Motor neuron (in vitro differentiated cells): ENCODE measurements at regions not wholly inside any gene's neighbourhood (a gene's known extent, or its start where the extent isn't known, plus 50 kb on each side); places are given as distances from the start of the nearest gene placed in this dataset.
"Not testable (repeated sequence)": the region's sequence is repeated elsewhere in the genome, so short reads cannot be mapped to it uniquely, and the experiment has no call there.

Experiments used
- ATAC-seq, 8 experiments: fragments of 200-7000 bp; cut with Tn5 transposase; replicated peaks in 6 of 8; 2 replicates each; pipeline ENCODE4 v1.8.0; 2021; ENCODE audit warnings: mild to moderate bottlenecking in 8 of 8, moderate library complexity in 8 of 8
- H3K27ac ChIP-seq, 2 donors: fragments of 250-450 bp; sonication (Bioruptor Pico); 2 replicates each; pipeline ENCODE4 v1.9.0; 2021; ENCODE audit warnings: antibody characterized with exemption in 2 of 2, mild to moderate bottlenecking in 2 of 2, moderate library complexity in 1 of 2
- H3K4me1 ChIP-seq, 2 donors: fragments of 250-450 bp; sonication (Bioruptor Pico); replicated peaks in 1 of 2; 2 replicates each; pipeline ENCODE4 v1.6.1; 2021; ENCODE audit warnings: antibody characterized with exemption in 2 of 2, mild to moderate bottlenecking in 2 of 2, moderate library complexity in 1 of 2
- H3K4me3 ChIP-seq, 5 donors: fragments of 250-450 bp; sonication (Bioruptor Pico); 2 replicates each; pipeline ENCODE4 v1.9.0; 2021; ENCODE audit warnings: antibody characterized with exemption in 5 of 5, mild to moderate bottlenecking in 5 of 5, moderate library complexity in 4 of 5
- WGBS, 10 experiments: fragments of 450-650 bp; shearing (Covaris generic); methylation state at CpG; one replicate each; pipeline ENCODE4 v1.0.0; 2022; 5-methylcytosine and 5-hydroxymethylcytosine counted together
- in situ Hi-C, 9 experiments: fragments of 400-800 bp; cut with MboI; loops; one replicate each; pipeline ENCODE4 v1.15.0; 2021; ENCODE audit warnings: low sequenced_read_pairs in 9 of 9, low pct_unique_long_range_greater_than_20kb in 2 of 9; ENCODE audit not compliant: unreplicated experiment in 9 of 9

DNA sequence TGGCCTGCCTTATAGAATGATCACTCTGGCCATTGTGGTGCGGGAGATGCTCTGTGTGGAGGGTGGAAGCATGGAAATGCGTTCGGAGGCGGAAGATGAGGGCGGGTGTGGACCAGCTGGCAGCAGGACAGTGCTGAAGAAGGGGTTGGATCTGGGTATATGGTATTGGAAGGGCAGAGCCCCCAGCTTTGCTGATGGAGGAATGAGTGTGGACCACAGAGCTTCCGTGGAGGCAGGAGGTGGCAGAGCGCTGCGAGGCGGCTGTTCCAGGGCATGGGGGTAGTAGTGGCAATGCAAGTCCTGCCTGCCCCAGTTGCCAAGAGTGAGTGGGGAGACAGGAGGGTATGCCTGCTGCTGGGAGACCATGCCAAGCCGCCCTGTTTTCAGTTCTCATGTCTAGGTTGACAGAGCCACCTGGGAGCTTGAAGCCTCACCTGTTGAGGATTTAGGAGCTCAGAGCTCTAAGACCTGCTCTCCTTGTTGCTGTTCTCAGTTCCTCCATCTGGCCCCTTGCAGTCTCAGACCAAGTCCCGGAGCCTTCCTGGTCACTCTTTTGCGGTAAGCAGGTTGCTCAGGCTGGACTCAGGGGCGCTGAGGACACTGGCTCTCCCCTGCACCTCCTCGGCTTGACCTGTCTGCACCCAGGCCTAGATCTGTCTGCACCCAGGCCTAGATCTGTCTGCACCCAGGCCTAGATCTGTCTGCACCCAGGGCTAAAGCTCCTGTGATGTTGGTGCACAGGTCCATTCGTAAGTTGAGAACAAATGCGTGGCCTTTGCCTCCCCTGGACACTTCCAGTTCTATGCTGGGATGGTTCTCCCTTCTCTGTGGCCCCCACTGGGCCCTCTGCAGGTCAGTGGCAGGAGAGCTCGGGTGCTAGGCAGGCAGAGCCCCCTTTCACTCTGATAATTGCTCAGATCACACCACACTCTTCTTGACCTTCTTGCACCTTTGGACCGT is 290.5 kb upstream of the HS6ST1 start:
- ATAC-seq, result no peak

DNA sequence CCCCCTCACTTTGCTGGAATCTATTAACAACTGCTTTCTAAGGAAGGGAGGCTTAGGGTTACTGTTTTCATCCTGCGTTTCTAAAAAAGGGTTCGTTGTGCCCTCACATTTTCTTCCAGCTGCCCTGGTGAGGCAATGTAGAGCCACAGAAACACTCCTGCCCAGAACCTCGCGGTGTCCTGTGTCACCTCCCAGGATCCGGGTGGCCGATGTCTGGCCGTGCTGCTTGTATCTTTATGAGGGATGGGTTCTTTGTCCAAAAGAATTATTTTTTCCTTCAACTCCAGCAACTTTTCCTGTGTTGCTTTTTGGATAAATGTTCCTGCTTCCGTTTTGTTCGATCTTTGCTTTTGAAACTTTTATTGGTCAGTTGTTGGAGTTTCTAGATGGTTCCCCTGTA is 291.8 kb upstream of the HS6ST1 start:
- in situ Hi-C loops, result no loop called here
- H3K4me3 ChIP-seq, result no peak overlapping the region
- WGBS, 10 experiments, result 86 to 100% (median 93%) methylated on average over 2 to 9 of the region's 9 CpGs
- ATAC-seq, result no peak
- peaks cover 25 to 31% of the 10 kb centered on the region in 2 donors for H3K4me1 ChIP-seq
- H3K27ac ChIP-seq, result no peak overlapping the region

More for the DNA sequence above, 290.5 kb upstream of the HS6ST1 start:
- Histone ChIP-seq H3K4me1 (peaks cover 25 to 31% of the 10 kb centered on the region in 2 donors), H3K27ac (no peak overlapping the region), H3K4me3 (no peak overlapping the region)
- in situ Hi-C loops, result no loop called here
- 62 to 100% (median 100%) methylated on average over 2 to 9 of the region's 18 CpGs; no CpG with 5 or more reads in 3 of the 10 experiments for WGBS, 10 experiments

DNA sequence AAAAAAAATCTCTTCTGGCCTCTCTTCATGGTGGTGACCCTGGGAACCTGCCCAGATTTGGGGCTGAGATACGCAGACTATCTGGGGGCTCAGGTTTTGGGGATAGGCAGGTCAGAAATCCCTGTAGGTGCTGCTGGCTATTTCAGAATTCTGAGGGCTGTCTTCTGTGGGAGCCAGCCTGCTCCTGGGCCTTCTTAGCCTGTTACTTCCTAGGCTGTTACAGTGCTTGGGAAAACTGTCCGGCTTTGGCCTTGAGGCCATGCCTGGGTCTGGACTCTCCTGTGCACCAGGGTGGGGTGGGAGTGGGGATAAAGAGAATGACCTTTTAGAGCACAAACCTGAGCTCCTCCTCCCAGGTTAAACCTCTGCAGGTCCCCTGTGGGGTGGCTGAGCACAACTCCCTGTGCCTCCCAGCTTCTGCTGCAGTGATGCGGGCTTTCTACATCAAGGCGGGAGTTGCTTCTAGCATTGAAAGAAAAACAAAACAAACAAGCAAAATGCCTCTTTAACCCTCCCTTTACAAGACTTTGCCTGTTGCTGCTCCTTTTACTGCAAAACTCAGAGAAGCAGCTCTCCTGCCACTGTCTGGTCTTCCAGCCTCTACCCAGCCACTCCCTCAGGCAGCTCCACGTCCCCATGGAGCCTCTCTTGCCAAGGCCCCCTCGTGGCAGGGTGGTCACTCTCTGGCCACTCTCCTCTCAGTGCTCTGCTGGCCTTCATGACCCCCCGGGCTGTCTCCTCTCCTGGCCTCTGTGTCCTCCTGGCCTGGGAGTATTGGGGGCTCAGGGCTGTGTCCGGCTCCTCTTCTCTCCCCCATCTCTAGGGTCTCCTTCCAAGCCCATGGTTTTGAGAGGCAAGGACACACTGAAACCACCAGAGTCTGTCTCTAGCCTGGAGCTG is 293.0 kb upstream of the HS6ST1 start:
- ATAC-seq, result peak in 1 of 8 experiments; percentile 16
- peaks cover 25 to 31% of the 10 kb centered on the region in 2 donors for H3K4me1 ChIP-seq
- in situ Hi-C loops, result no loop called here
- no peak overlapping the region for H3K4me3 ChIP-seq
- 68 to 100% (median 100%) methylated on average over 1 to 3 of the region's 8 CpGs; no CpG with 5 or more reads in 5 of the 10 experiments for WGBS, 10 experiments
- H3K27ac ChIP-seq, result no peak overlapping the region

DNA sequence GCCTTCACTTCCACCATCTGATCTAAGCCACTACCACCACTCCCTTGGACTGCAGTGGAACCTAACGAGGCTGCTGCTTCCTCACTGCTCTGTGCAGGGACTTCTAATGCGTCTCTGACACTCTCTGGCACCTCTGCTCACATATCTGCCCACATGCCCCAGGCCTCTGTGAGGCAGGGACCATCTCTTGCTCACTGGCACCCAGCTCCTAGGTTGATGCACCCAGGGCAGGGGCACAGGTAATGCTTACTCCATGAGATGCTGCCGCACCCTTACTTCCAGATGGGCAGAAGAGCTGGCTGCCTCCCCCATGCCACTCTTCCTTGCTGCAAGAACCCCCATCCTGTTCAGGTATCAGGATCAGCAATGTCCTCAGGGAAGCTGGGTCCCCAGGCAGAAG is 294.0 kb upstream of the HS6ST1 start:
- Histone ChIP-seq H3K4me1 (peaks cover 25 to 28% of the 10 kb centered on the region in 2 donors), H3K27ac (no peak overlapping the region), H3K4me3 (no peak overlapping the region)
- ATAC-seq, result peak in 2 of 8 experiments; percentile 13 to 32
- in situ Hi-C loops, result no loop called here
- WGBS, 10 experiments, result 40 to 100% (median 70%) methylated on average over 1 to 2 of the region's 3 CpGs; no CpG with 5 or more reads in 6 of the 10 experiments

DNA sequence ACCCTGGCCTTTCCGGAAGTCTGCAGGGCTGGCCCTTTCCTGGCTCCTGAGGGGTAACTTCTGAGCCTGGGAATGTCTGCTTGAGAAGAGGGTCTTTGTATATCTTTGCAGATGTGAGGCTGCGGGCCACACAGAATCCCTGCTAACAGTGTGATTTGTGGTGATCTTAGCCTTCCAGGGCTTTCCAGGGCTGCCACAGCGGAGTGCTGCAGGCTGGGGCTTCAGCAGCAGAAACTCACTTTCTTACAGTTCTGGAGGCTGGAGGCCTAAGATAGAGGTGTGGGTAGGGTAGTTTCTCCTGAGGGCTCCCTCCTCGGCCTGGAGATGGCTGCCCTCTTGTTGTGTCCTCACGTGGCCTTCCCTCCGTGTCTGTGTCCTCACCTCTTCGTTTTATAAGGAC is 294.7 kb upstream of the HS6ST1 start:
- Histone ChIP-seq H3K4me1 (peaks cover 20 to 22% of the 10 kb centered on the region in 2 donors), H3K4me3 (no peak overlapping the region), H3K27ac (peak overlapping the region in 1 of 2 donors; percentile 18)
- WGBS, 10 experiments, result 26 to 91% methylated on average over 2 to 6 of the region's 7 CpGs; no CpG with 5 or more reads in 8 of the 10 experiments
- peak in 5 of 8 experiments; percentile 34 to 63 (median 51) for ATAC-seq
- in situ Hi-C loops, result no loop called here

DNA sequence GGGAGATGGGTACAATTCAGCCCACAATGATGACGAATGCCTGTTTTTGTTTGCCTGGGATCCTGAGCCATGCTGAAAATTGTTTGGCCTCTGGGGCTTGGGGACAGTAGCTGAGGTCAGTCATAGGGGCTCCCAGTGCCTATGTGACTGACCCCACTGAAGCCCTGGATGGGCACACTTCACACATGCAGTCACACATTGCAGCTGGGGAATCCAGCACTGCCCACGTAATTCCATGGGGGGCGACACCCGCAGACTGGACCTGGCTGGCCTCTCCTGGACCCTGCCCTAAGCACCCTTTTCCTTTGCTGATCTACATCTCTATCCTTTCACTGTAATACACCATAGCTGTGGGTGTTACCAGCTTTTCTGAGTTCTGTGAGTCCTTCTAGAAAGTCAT is 295.2 kb upstream of the HS6ST1 start:
- 75 to 100% (median 90%) methylated on average over 1 to 2 of the region's 4 CpGs; no CpG with 5 or more reads in 7 of the 10 experiments for WGBS, 10 experiments
- Histone ChIP-seq H3K27ac (no peak overlapping the region), H3K4me1 (peaks cover 20 to 22% of the 10 kb centered on the region in 2 donors), H3K4me3 (no peak overlapping the region)
- in situ Hi-C loops, result no loop called here
- ATAC-seq, result no peak

DNA sequence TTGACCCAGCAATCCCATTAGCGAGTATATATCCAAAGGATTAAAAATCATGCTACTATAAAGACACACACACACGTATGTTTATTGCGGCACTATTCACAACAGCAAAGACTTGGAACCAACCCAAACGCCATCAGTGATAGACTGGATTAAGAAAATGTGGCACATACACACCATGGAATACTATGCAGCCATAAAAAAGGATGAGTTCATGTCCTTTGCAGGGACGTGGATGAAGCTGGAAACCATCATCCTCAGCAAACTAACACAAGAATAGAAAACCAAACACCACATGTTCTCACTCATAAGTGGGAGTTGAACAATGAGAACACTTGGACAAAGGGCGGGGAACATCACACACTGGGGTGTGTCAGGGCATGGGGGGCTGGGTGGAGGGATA is 296.2 kb upstream of the HS6ST1 start:
- H3K27ac ChIP-seq, in situ Hi-C loops, ATAC-seq, H3K4me3 ChIP-seq: not testable (repeated sequence)
- 67 to 100% (median 91%) methylated on average over 1 to 2 of the region's 6 CpGs; no CpG with 5 or more reads in 6 of the 10 experiments for WGBS, 10 experiments
- peaks cover 20 to 22% of the 10 kb centered on the region in 2 donors for H3K4me1 ChIP-seq

DNA sequence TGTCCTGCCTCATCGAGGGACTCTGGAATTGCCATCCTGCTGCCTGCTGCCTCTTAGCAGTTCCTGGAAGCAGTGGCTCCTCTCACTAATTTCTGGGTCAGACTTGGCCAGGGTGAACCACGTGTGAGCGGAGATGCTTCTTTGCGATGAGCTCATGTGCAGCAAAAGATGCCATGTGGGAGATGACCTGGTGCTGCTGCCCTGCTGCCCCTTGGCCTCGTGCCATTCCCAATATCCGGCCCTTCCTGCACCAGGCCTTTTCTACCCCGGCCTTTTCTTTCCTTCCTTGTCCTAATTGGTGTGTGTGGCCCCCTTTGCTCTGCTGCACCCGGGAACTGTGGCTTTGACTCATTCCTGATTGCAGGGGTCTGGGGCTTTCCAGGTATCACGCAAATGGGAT is 296.9 kb upstream of the HS6ST1 start:
- 70 to 100% (median 96%) methylated on average over 1 to 6 of the region's 9 CpGs; no CpG with 5 or more reads in 3 of the 10 experiments for WGBS, 10 experiments
- no peak overlapping the region for H3K27ac ChIP-seq
- no peak overlapping the region for H3K4me3 ChIP-seq
- no peak for ATAC-seq
- peaks cover 20 to 22% of the 10 kb centered on the region in 2 donors for H3K4me1 ChIP-seq
- in situ Hi-C loops, result no loop called here

DNA sequence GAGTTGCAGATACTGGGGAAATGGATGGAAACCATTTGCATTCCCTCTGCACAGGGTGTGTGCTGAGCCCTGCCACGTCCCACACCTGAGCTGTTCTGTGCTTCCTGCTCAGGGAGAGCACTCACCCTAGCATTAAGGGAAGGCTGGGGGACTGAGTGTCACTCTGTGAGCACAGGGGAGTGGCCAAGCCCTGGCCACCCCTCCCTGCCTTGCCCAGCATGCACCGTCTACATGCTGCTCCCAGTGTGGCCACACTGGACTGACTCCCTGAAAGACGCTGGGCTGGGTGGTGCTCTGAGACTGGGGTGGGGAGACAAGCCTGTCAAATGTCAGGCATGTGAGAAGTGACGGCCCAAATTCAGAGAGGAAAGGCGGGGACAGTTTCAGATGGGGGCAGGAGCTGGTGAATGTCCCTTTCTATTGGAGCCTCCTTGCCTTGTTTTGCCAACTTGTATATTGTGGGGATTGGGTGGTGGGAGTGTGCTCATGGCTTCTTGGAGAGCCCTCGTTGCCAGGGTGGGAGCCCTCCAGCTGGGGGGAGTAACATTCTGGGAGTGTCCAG is 298.4 kb upstream of the HS6ST1 start:
- peak in 2 of 8 experiments; percentile 95 to 96 for ATAC-seq

DNA sequence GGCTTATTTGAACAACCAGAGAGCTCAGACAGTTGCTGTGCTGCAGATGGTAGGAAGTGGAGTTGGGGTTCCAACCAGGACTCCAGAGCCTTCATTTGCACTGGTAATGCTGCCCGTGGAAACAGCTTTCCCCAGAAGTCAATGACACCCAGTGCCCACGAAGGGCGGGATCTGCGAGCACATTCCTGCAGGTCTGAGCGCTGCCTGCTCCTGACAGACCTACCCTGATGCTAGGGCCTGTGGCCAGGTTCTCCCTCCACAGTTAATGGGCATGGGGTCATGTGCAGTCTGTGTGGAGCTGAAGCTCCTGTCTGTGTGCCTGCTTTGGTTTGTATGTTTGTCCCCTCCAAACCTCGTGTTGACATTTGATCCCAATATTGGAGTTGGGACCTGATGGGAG is 299.0 kb upstream of the HS6ST1 start:
- no peak overlapping the region for H3K27ac ChIP-seq
- 100% methylated on average over 1 to 3 of the region's 6 CpGs; no CpG with 5 or more reads in 7 of the 10 experiments for WGBS, 10 experiments
- no peak for ATAC-seq
- in situ Hi-C loops, result no loop called here
- H3K4me3 ChIP-seq, result no peak overlapping the region
- H3K4me1 ChIP-seq, result peaks cover 9 to 12% of the 10 kb centered on the region in 2 donors

More for the DNA sequence above, 298.4 kb upstream of the HS6ST1 start:
- Histone ChIP-seq H3K27ac (no peak overlapping the region), H3K4me3 (no peak overlapping the region), H3K4me1 (peaks cover 14 to 15% of the 10 kb centered on the region in 2 donors)
- in situ Hi-C loops, result no loop called here
- 0 to 92% (median 75%) methylated on average over 1 to 3 of the region's 6 CpGs; no CpG with 5 or more reads in 4 of the 10 experiments for WGBS, 10 experiments

DNA sequence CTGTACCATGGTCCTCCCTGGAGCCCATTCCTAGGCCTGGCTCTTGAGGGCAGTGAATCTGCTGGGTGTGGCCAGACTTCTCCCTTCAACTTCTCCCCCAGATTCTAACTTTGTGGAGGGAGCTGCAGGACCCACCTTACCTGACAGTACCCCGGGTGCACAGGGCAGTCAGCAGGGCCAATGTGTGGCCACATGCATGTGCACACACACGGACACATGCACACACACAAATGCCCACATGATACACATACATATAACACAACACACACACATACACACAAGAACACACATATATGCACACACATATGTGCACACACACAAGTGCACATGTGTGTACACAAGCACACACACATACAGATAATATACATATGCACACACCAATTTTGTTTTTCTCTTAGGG is 300.0 kb upstream of the HS6ST1 start:
- Histone ChIP-seq H3K4me3 (no peak overlapping the region), H3K4me1 (peaks cover 4 to 5% of the 10 kb centered on the region in 2 donors), H3K27ac (no peak overlapping the region)
- no peak for ATAC-seq
- WGBS, 10 experiments, result 50 to 100% (median 95%) methylated on average over 1 to 2 of the region's 2 CpGs; no CpG with 5 or more reads in 4 of the 10 experiments
- in situ Hi-C loops, result no loop called here

DNA sequence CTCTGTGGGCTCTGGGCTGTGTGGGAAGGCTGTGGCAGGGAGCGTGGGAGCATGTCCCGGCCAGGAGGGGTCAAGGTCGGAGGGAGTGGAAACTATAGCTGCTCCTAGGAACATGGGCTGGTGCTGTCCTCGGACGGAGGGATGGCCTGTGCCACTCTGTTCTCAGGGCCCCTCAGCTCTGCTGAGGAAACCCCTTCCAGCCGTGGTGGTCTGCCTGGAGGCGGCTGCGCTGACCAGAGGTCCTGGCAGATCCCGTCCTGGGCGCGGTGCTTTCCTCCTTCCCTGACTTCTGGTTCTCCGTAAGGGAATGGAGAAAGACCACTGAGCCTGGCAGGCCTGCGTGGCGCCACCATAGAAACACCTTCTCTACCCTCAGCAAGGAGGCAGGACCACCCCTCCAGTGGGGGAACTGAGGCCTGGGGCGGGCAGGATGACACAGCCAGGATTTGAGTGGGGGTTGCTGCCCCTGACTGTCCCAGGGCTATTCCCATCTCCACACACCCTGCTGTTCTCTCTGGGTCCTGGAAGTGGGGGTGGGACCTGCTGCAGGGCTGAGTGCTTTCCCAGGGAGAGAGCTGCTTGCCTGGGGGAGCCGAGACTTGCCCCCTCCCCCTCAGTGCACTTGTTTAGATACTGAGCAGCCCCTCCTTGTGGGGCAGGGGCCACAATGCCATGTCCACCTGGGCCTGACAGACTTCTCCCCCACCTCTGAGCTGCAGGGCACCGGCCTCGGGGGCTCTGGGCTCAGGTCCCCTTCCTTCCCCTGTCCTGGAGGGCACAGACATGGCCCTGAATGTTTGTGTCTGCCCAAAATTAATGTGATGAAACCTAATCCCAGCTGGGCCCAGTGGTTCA is 301.0 kb upstream of the HS6ST1 start:
- Histone ChIP-seq H3K4me3 (no peak overlapping the region), H3K4me1 (peaks cover 13 to 14% of the 10 kb centered on the region in 2 donors), H3K27ac (no peak overlapping the region)
- in situ Hi-C loops, result no loop called here
- no peak for ATAC-seq
- 60 to 100% (median 90%) methylated on average over 1 to 4 of the region's 18 CpGs; no CpG with 5 or more reads in 5 of the 10 experiments for WGBS, 10 experiments
